CD4-positive, alpha-beta memory T cell (primary cell): ENCODE measurements at regions not wholly inside any gene's neighbourhood (a gene's known extent, or its start where the extent isn't known, plus 50 kb on each side); places are given as distances from the start of the nearest gene placed in this dataset.

Experiments
- CTCF ChIA-PET: fragments of 350-600 bp; sonication (Branson Sonifier 250); formaldehyde crosslinking; loops from one replicate; lab custom pipeline; 2021; ENCODE audit warnings: inconsistent platforms; ENCODE audit not compliant: partially characterized antibody; lab: Charles Lee
- POLR2A ChIA-PET: fragments of 350-600 bp; sonication (Branson Sonifier 250); formaldehyde crosslinking; loops from one replicate; lab custom pipeline; 2021; ENCODE audit not compliant: partially characterized antibody; lab: Charles Lee
- DNase-seq, 5 donors: peaks; one replicate each; pipeline versions ENCODE4 v3.0.0 to v3.0.0-alpha.2; 2020 to 2022; ENCODE audit warnings: mixed read lengths in 1 of 5
- H3K27ac ChIP-seq: one replicate; pipeline ENCODE4 v1.7.0; 2013; ENCODE audit warnings: low read depth, low read length
- H3K27me3 ChIP-seq: 2 replicates; pipeline ENCODE4 v1.7.0; 2013; ENCODE audit warnings: mild to moderate bottlenecking, low read length, moderate library complexity; ENCODE audit not compliant: insufficient read depth
- H3K36me3 ChIP-seq: 2 replicates; pipeline ENCODE4 v1.7.0; 2013; ENCODE audit warnings: mild to moderate bottlenecking, low read length, moderate library complexity; ENCODE audit not compliant: insufficient read depth
- H3K4me1 ChIP-seq: 2 replicates; pipeline ENCODE4 v1.7.0; 2013; ENCODE audit warnings: mild to moderate bottlenecking, low read length, moderate library complexity; ENCODE audit not compliant: insufficient read depth
- H3K4me3 ChIP-seq, 2 donors: one replicate each; pipeline ENCODE4 v1.7.0; 2013; ENCODE audit warnings: low read length in 2 of 2, mild to moderate bottlenecking in 1 of 2
- H3K9me3 ChIP-seq, 2 donors: one replicate each; pipeline ENCODE4 v1.7.0; 2013; ENCODE audit warnings: low read length in 2 of 2, control low read depth in 1 of 2; ENCODE audit not compliant: control insufficient read depth in 1 of 2
- H3K27ac Mint-ChIP-seq, 7 donors: one replicate each; pipeline ENCODE4 v1.8.0; 2020 to 2021; ENCODE audit warnings: mixed read lengths in 7 of 7, mild to moderate bottlenecking in 6 of 7, inconsistent platforms in 3 of 7, moderate library complexity in 3 of 7
- H3K27me3 Mint-ChIP-seq, 2 donors: one replicate each; pipeline ENCODE4 v1.8.0; 2020 to 2021; ENCODE audit warnings: mixed read lengths in 2 of 2
- H3K36me3 Mint-ChIP-seq, 2 donors: one replicate each; pipeline ENCODE4 v1.8.0; 2020 to 2021; ENCODE audit warnings: mixed read lengths in 2 of 2, inconsistent platforms in 1 of 2, mild to moderate bottlenecking in 1 of 2
- H3K4me1 Mint-ChIP-seq, 4 donors: one replicate each; pipeline ENCODE4 v1.8.0; 2020 to 2021; ENCODE audit warnings: mixed read lengths in 4 of 4, mild to moderate bottlenecking in 1 of 4
- H3K4me3 Mint-ChIP-seq, 8 donors: one replicate each; pipeline ENCODE4 v1.8.0; 2020 to 2021; ENCODE audit warnings: mixed read lengths in 8 of 8, mild to moderate bottlenecking in 7 of 8, moderate library complexity in 6 of 8, inconsistent platforms in 3 of 8
- H3K9me3 Mint-ChIP-seq, 8 donors: one replicate each; pipeline ENCODE4 v1.8.0; 2020 to 2021; ENCODE audit warnings: mixed read lengths in 8 of 8, mild to moderate bottlenecking in 5 of 8, inconsistent platforms in 3 of 8, moderate library complexity in 1 of 8
- intact Hi-C: fragments of 100-400 bp; cut with micrococcal nuclease; formaldehyde crosslinking; loops from one replicate; pipeline ENCODE4 v1.15.1; 2023

- H3K36me3 ChIP-seq, result no peaks in the 10 kb centered on the region
- ChIA-PET POLR2A (no interaction called here), CTCF (no interaction called here)
Observed at GRCh38 chr18:57211412-57211750, 64.5 kb downstream of the BOD1L2 start.

GRCh38 chr18:57211776-57212175 lies 64.9 kb downstream of the BOD1L2 start:
- POLR2A ChIA-PET, result no interaction called here
- no peaks in the 10 kb centered on the region for H3K36me3 Mint-ChIP-seq
- intact Hi-C loops, result no loop called here
- no peak overlapping the region for H3K4me3 ChIP-seq
- CTCF ChIA-PET, result no interaction called here
- no peaks in the 10 kb centered on the region for H3K36me3 ChIP-seq
- H3K27me3 Mint-ChIP-seq, result peaks cover 6 to 18% of the 10 kb centered on the region in 2 donors
- H3K4me1 Mint-ChIP-seq, result peaks cover 4 to 13% (median 7%) of the 10 kb centered on the region in 4 donors
- H3K9me3 Mint-ChIP-seq, result peaks cover 0 to 12% (median 0%) of the 10 kb centered on the region in 8 donors
- H3K4me1 ChIP-seq, result no peaks in the 10 kb centered on the region
- no peak for DNase-seq
- no peak overlapping the region for H3K27ac ChIP-seq
- H3K27ac Mint-ChIP-seq, result peak overlapping the region in 1 of 7 donors; percentile 7
- H3K9me3 ChIP-seq, result no peaks in the 10 kb centered on the region
- H3K27me3 ChIP-seq, result no peaks in the 10 kb centered on the region
- H3K4me3 Mint-ChIP-seq, result no peak overlapping the region

More at GRCh38 chr18:57211412-57211750, 64.5 kb downstream of the BOD1L2 start:
- Histone ChIP-seq H3K27ac (no peak overlapping the region), H3K27me3 (no peaks in the 10 kb centered on the region), H3K4me1 (no peaks in the 10 kb centered on the region), H3K9me3 (no peaks in the 10 kb centered on the region), H3K4me3 (no peak overlapping the region)
- DNase-seq, result no peak
- Mint-ChIP-seq H3K36me3 (no peaks in the 10 kb centered on the region), H3K4me3 (no peak overlapping the region), H3K4me1 (peaks cover 4 to 13% (median 7%) of the 10 kb centered on the region in 4 donors), H3K9me3 (peaks cover 0 to 12% (median 0%) of the 10 kb centered on the region in 8 donors), H3K27me3 (peaks cover 6 to 18% of the 10 kb centered on the region in 2 donors), H3K27ac (no peak overlapping the region)
- intact Hi-C loops, result no loop called here

DNA sequence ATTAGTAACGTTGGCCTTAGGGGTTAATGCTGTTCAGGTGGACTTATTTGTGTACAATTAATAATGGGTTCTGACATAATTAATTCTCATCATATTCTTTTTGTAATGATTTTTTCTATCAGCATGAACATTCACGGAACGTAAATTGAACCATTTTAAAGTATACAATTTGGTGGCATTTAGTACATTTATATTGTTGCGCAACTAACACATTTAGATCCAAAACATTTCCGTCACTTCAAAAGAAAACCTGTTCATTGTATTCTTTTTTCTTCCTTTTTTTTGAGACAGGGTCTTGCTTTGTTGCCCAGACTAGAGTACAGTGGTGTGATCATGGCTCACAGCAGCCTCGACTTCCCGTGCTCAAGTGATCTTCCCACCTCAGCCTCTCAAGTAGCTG lies 65.8 kb downstream of the BOD1L2 start:
- H3K4me1 ChIP-seq, result no peaks in the 10 kb centered on the region
- intact Hi-C loops, result no loop called here
- no peaks in the 10 kb centered on the region for H3K9me3 ChIP-seq
- H3K36me3 Mint-ChIP-seq, result no peaks in the 10 kb centered on the region
- no peak overlapping the region for H3K27ac Mint-ChIP-seq
- no peak for DNase-seq
- H3K4me3 ChIP-seq, result no peak overlapping the region
- no peaks in the 10 kb centered on the region for H3K27me3 ChIP-seq
- H3K27ac ChIP-seq, result no peak overlapping the region
- peaks cover 4 to 13% (median 7%) of the 10 kb centered on the region in 4 donors for H3K4me1 Mint-ChIP-seq
- H3K27me3 Mint-ChIP-seq, result peaks cover 6 to 18% of the 10 kb centered on the region in 2 donors
- peaks cover 0 to 12% (median 0%) of the 10 kb centered on the region in 8 donors for H3K9me3 Mint-ChIP-seq
- no peaks in the 10 kb centered on the region for H3K36me3 ChIP-seq
- ChIA-PET POLR2A (no interaction called here), CTCF (no interaction called here)
- no peak overlapping the region for H3K4me3 Mint-ChIP-seq

- ChIA-PET CTCF (no interaction called here), POLR2A (no interaction called here)
- no peak overlapping the region for H3K4me3 Mint-ChIP-seq
- peaks cover 0 to 12% (median 0%) of the 10 kb centered on the region in 8 donors for H3K9me3 Mint-ChIP-seq
- intact Hi-C loops, result no loop called here
- H3K9me3 ChIP-seq, result no peaks in the 10 kb centered on the region
- peaks cover 6 to 9% of the 10 kb centered on the region in 2 donors for H3K27me3 Mint-ChIP-seq
- H3K27ac ChIP-seq, result no peak overlapping the region
- H3K36me3 ChIP-seq, result no peaks in the 10 kb centered on the region
- H3K4me1 ChIP-seq, result no peaks in the 10 kb centered on the region
- no peaks in the 10 kb centered on the region for H3K36me3 Mint-ChIP-seq
- peaks cover 0 to 3% (median 2%) of the 10 kb centered on the region in 4 donors for H3K4me1 Mint-ChIP-seq
- H3K4me3 ChIP-seq, result no peak overlapping the region
- H3K27ac Mint-ChIP-seq, result no peak overlapping the region
- peaks cover 7% of the 10 kb centered on the region for H3K27me3 ChIP-seq
- DNase-seq, result no peak
Observed at GRCh38 chr18:57214976-57215375, 68.1 kb downstream of the BOD1L2 start.

GRCh38 chr18:57218281-57218680 lies 71.4 kb downstream of the BOD1L2 start:
- H3K9me3 Mint-ChIP-seq, result peaks cover 0 to 5% (median 0%) of the 10 kb centered on the region in 8 donors
- Histone ChIP-seq H3K27me3 (peaks cover 7% of the 10 kb centered on the region), H3K36me3 (no peaks in the 10 kb centered on the region), H3K9me3 (no peaks in the 10 kb centered on the region), H3K4me1 (no peaks in the 10 kb centered on the region), H3K27ac (no peak overlapping the region), H3K4me3 (no peak overlapping the region)
- no peak overlapping the region for H3K4me3 Mint-ChIP-seq
- intact Hi-C loops, result no loop called here
- no peaks in the 10 kb centered on the region for H3K36me3 Mint-ChIP-seq
- CTCF ChIA-PET, result no interaction called here
- POLR2A ChIA-PET, result no interaction called here
- H3K27me3 Mint-ChIP-seq, result peaks cover 0 to 4% of the 10 kb centered on the region in 2 donors
- H3K4me1 Mint-ChIP-seq, result no peaks in the 10 kb centered on the region
- DNase-seq, result no peak
- H3K27ac Mint-ChIP-seq, result no peak overlapping the region

GRCh38 chr18:57219964-57220363 lies 73.1 kb downstream of the BOD1L2 start:
- Mint-ChIP-seq H3K9me3 (peaks cover 0 to 2% (median 0%) of the 10 kb centered on the region in 8 donors), H3K4me1 (no peaks in the 10 kb centered on the region), H3K4me3 (no peak overlapping the region), H3K36me3 (no peaks in the 10 kb centered on the region), H3K27me3 (peaks cover 0 to 4% of the 10 kb centered on the region in 2 donors), H3K27ac (no peak overlapping the region)
- Histone ChIP-seq H3K27ac (no peak overlapping the region), H3K4me1 (no peaks in the 10 kb centered on the region), H3K9me3 (no peaks in the 10 kb centered on the region), H3K36me3 (no peaks in the 10 kb centered on the region), H3K27me3 (peaks cover 7% of the 10 kb centered on the region), H3K4me3 (no peak overlapping the region)
- POLR2A ChIA-PET, result no interaction called here
- intact Hi-C loops, result no loop called here
- DNase-seq, result no peak
- CTCF ChIA-PET, result no interaction called here

DNA sequence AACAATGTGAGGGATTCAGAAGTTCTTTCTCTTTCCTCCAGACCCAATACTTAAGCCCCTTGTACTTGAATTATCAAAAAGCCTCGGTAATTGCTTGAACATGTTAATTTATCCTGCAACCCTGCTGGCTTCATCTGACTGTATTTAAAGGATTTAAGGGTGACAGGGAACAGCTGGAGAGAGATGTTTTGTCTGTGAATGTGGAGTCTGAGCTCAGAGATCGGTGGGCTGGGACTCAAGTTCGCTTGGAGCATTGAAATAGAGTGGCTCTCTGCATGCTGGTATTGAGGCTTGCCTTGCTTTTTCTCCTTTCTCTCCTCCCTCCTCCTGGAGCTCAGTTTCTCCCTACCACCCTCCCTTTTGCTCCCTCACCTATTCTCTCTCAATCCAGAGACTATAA lies 73.6 kb downstream of the BOD1L2 start:
- POLR2A ChIA-PET, result no interaction called here

More for the DNA sequence above, 73.6 kb downstream of the BOD1L2 start:
- no peak overlapping the region for H3K4me3 Mint-ChIP-seq
- H3K4me1 Mint-ChIP-seq, result no peaks in the 10 kb centered on the region
- H3K9me3 Mint-ChIP-seq, result peaks cover 0 to 2% (median 0%) of the 10 kb centered on the region in 8 donors
- no peak for DNase-seq
- no peak overlapping the region for H3K27ac Mint-ChIP-seq
- Histone ChIP-seq H3K4me1 (no peaks in the 10 kb centered on the region), H3K4me3 (no peak overlapping the region), H3K27ac (no peak overlapping the region), H3K36me3 (no peaks in the 10 kb centered on the region), H3K27me3 (peaks cover 7% of the 10 kb centered on the region), H3K9me3 (no peaks in the 10 kb centered on the region)
- CTCF ChIA-PET, result no interaction called here
- H3K27me3 Mint-ChIP-seq, result peaks cover 0 to 4% of the 10 kb centered on the region in 2 donors
- intact Hi-C loops, result no loop called here
- H3K36me3 Mint-ChIP-seq, result no peaks in the 10 kb centered on the region
